Midbrain (tissue), 1 donor: ENCODE measurements at regions not wholly inside any gene's neighbourhood (a gene's known extent, or its start where the extent isn't known, plus 50 kb on each side); places are given as distances from the start of the nearest gene placed in this dataset.

ENCODE experiments used
- DNase-seq: peaks from one replicate; lab custom pipeline; 2025; lab: John Stamatoyannopoulos, UW

GRCh38 chr14:29217813-29218450 lies 451.3 kb downstream of the FOXG1 start:
- no peak for DNase-seq

GRCh38 chr14:29220072-29220471 lies 453.5 kb downstream of the FOXG1 start:
- DNase-seq: no peak

- no peak for DNase-seq
Measured at GRCh38 chr14:29220566-29220965, 454.0 kb downstream of the FOXG1 start.

- no peak for DNase-seq
Measured at GRCh38 chr14:29222006-29222405, 455.4 kb downstream of the FOXG1 start.

GRCh38 chr14:29222671-29223268 lies 456.2 kb downstream of the FOXG1 start:
- peak; percentile 0 for DNase-seq

- no peak for DNase-seq
Measured at GRCh38 chr14:29223947-29224346, 457.4 kb downstream of the FOXG1 start.

GRCh38 chr14:29227631-29228030 lies 461.0 kb downstream of the FOXG1 start:
- no peak for DNase-seq

GRCh38 chr14:29232153-29232552 lies 465.6 kb downstream of the FOXG1 start:
- DNase-seq: no peak

- DNase-seq: no peak
Measured at GRCh38 chr14:29232711-29233110, 466.1 kb downstream of the FOXG1 start.

- DNase-seq: no peak
Measured at GRCh38 chr14:29233188-29233587, 466.6 kb downstream of the FOXG1 start.

- no peak for DNase-seq
Measured at GRCh38 chr14:29235991-29236390, 469.4 kb downstream of the FOXG1 start.

GRCh38 chr14:29236401-29236800 lies 469.8 kb downstream of the FOXG1 start:
- DNase-seq: no peak

- DNase-seq: no peak
Measured at GRCh38 chr14:29236848-29237247, 470.3 kb downstream of the FOXG1 start.

GRCh38 chr14:29240066-29240465 lies 473.5 kb downstream of the FOXG1 start:
- DNase-seq: no peak

- no peak for DNase-seq
Measured at GRCh38 chr14:29242755-29243754, 476.5 kb downstream of the FOXG1 start.

GRCh38 chr14:29255692-29256091 lies 489.1 kb downstream of the FOXG1 start:
- DNase-seq: no peak

- DNase-seq: no peak
Measured at GRCh38 chr14:29262979-29263378, 496.4 kb downstream of the FOXG1 start.

GRCh38 chr14:29264865-29265264 lies 498.3 kb downstream of the FOXG1 start:
- DNase-seq: no peak

- no peak for DNase-seq
Measured at GRCh38 chr14:29265852-29266251, 499.3 kb downstream of the FOXG1 start.

GRCh38 chr14:29271669-29272068 lies 505.1 kb downstream of the FOXG1 start:
- DNase-seq: no peak

GRCh38 chr14:29273513-29273912 lies 506.9 kb downstream of the FOXG1 start:
- DNase-seq: no peak

- no peak for DNase-seq
Measured at GRCh38 chr14:29274890-29275596, 508.5 kb downstream of the FOXG1 start.
